Cardiac muscle cell (in vitro differentiated cells and primary cell): ENCODE measurements at regions not wholly inside any gene's neighbourhood (a gene's known extent, or its start where the extent isn't known, plus 50 kb on each side); places are given as distances from the start of the nearest gene placed in this dataset.

Experiments used
- DNase-seq, 2 donors: peaks; one replicate each; pipeline versions ENCODE4 v3.0.0 to v3.0.0-alpha.2; 2010 to 2017; ENCODE audit warnings: low read depth in 1 of 2, low spot score in 1 of 2
- H3K27ac ChIP-seq: fragments of 200-600 bp; sonication (generic); 2 replicates; pipeline ENCODE4 v1.5.1; 2016
- H3K27me3 ChIP-seq: fragments of 200-600 bp; sonication (generic); 2 replicates; pipeline ENCODE4 v1.6.0; 2016; ENCODE audit warnings: control low read depth
- H3K36me3 ChIP-seq: fragments of 200-600 bp; sonication (generic); 2 replicates; pipeline ENCODE4 v1.5.1; 2016; ENCODE audit warnings: control low read depth
- H3K4me1 ChIP-seq: fragments of 200-600 bp; sonication (generic); 2 replicates; pipeline ENCODE4 v1.8.1; 2017; ENCODE audit warnings: low read depth, mild to moderate bottlenecking, mixed run types
- H3K4me3 ChIP-seq: fragments of 200-600 bp; sonication (generic); 2 replicates; pipeline ENCODE4 v1.5.1; 2016; ENCODE audit warnings: mild to moderate bottlenecking
- H3K9me3 ChIP-seq: fragments of 200-600 bp; sonication (generic); 2 replicates; pipeline ENCODE4 v1.5.1; 2017; ENCODE audit warnings: low read depth, mild to moderate bottlenecking, control low read depth
- TF ChIP-seq, protein P1 (sequence below): IDR thresholded peaks from 2 replicates; pipeline ENCODE4 v1.5.1; 2012; ENCODE audit warnings: low read depth, mild to moderate bottlenecking, low read length

DNA sequence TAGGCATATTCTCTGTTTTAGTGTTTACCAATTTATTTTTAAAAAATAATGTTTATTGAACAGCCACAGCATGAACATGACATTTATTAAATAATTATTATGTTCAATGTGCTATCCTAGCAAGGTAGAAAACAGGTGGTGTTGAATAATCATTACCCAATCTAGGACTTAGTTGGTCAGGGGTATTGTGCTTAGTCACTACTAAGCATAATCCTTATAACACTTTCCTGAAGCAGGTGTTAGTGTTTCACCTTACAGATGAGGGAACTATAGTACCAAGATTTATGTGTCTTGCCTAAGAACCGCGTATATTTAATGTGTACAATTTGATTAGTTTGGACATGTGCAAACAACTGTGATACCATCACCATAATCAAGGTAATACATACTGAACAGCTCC, 1387.2 kb upstream of the ACO1 start:
- H3K9me3 ChIP-seq = no peaks in the 10 kb centered on the region
- TF ChIP-seq, protein P1, sequence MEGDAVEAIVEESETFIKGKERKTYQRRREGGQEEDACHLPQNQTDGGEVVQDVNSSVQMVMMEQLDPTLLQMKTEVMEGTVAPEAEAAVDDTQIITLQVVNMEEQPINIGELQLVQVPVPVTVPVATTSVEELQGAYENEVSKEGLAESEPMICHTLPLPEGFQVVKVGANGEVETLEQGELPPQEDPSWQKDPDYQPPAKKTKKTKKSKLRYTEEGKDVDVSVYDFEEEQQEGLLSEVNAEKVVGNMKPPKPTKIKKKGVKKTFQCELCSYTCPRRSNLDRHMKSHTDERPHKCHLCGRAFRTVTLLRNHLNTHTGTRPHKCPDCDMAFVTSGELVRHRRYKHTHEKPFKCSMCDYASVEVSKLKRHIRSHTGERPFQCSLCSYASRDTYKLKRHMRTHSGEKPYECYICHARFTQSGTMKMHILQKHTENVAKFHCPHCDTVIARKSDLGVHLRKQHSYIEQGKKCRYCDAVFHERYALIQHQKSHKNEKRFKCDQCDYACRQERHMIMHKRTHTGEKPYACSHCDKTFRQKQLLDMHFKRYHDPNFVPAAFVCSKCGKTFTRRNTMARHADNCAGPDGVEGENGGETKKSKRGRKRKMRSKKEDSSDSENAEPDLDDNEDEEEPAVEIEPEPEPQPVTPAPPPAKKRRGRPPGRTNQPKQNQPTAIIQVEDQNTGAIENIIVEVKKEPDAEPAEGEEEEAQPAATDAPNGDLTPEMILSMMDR = no peak
- no peak overlapping the region for H3K27ac ChIP-seq
- H3K4me3 ChIP-seq = no peak overlapping the region
- H3K4me1 ChIP-seq = no peaks in the 10 kb centered on the region
- no peak for DNase-seq
- no peaks in the 10 kb centered on the region for H3K27me3 ChIP-seq
- H3K36me3 ChIP-seq = no peaks in the 10 kb centered on the region

DNA sequence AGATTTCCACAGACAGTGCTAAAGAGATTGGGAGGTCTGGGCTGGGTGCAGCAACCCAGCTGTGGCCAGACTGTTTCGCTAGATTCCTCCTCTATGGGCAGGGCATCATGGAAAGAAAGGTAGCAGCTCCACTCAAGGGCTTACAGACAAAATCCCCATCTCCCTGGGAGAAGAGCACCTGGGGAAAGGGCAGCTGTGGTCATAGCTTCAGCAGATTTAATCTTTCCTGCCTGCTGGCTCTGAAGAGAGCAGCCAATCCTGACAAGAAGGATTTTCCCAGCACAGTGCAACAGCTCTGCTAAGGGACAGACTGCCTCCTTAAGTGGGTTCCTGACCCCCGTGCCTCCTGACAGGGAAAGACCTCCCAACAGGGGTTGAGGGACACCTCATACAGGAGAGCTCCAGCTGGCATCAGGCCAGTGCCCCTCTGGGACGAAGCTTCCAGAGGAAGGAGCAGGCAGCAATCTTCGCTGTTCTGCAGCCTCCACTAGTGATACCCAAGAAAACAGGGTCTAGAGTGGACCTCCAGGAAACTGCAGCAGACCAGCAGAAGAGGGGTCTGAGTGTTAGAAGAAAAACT, 1379.3 kb upstream of the ACO1 start:
- Histone ChIP-seq H3K4me3 (no peak overlapping the region), H3K27me3 (no peaks in the 10 kb centered on the region), H3K27ac (no peak overlapping the region), H3K9me3 (no peaks in the 10 kb centered on the region), H3K4me1 (no peaks in the 10 kb centered on the region), H3K36me3 (no peaks in the 10 kb centered on the region)
- TF ChIP-seq, protein P1 = no peak
- no peak for DNase-seq

DNA sequence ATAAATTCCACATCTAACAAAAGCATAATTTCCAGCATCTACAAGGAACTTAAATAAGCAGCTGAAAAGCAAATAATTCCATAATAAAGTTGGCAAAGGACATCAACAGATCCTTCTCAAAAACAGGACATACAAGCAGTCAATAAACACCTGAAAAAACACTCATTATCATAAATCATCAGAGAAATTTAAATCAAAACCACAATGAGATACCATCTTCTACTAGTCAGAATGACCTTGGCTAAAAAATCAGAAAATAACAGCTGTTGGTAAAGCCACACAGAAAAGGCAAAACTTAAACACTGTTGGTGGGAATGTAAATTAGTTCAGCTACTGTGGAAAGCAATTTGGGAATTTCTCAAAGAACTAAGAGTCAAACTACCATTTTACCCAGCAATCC, 1371.1 kb upstream of the ACO1 start:
- Histone ChIP-seq H3K27ac (no peak overlapping the region), H3K27me3 (no peaks in the 10 kb centered on the region), H3K4me1 (no peaks in the 10 kb centered on the region), H3K4me3 (no peak overlapping the region), H3K36me3 (no peaks in the 10 kb centered on the region), H3K9me3 (no peaks in the 10 kb centered on the region)
- no peak for DNase-seq
- TF ChIP-seq, protein P1 = no peak

DNA sequence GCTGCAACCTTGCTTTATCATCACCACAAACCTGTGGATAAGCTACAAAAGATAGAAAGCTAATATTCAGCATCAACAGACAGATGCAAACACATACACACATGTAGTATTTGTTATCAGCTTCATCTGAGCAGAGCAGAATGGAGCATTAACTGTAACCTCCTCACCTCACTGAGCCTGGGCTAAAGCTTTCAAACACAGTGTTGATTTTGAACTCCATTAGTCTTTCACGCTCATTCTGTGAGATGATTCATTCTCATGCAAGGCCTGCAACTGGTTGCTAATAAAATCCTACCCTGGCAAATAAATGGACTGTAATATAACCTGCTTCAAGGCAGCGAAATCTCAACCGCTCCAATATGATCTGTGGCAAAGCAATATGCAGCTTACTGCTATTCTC, 1360.6 kb upstream of the ACO1 start:
- no peaks in the 10 kb centered on the region for H3K9me3 ChIP-seq
- H3K36me3 ChIP-seq = no peaks in the 10 kb centered on the region
- no peak overlapping the region for H3K4me3 ChIP-seq
- no peak overlapping the region for H3K27ac ChIP-seq
- DNase-seq = no peak
- no peaks in the 10 kb centered on the region for H3K27me3 ChIP-seq
- TF ChIP-seq, protein P1 = no peak
- H3K4me1 ChIP-seq = no peaks in the 10 kb centered on the region

DNA sequence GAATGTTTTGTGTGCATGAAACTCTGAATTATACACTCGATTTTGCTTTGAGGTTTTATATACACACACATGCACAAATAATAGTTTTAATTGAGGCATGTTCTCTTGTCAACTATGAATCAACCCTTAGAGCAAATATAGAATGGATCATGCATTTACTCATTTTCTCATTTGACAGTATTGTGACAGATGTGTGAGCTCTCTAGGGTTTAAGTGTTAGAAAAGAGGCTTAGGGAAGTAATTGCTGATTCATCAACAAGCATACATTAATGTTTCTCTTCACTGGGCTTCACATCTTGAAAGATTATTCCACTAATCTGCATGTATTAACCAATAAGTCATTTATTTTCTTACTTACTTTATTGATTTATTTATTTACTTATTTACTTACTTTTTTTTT, 1356.8 kb upstream of the ACO1 start:
- Histone ChIP-seq H3K27ac (no peak overlapping the region), H3K4me3 (no peak overlapping the region), H3K27me3 (no peaks in the 10 kb centered on the region), H3K4me1 (no peaks in the 10 kb centered on the region), H3K9me3 (no peaks in the 10 kb centered on the region), H3K36me3 (no peaks in the 10 kb centered on the region)
- TF ChIP-seq, protein P1 = no peak
- DNase-seq = no peak

DNA sequence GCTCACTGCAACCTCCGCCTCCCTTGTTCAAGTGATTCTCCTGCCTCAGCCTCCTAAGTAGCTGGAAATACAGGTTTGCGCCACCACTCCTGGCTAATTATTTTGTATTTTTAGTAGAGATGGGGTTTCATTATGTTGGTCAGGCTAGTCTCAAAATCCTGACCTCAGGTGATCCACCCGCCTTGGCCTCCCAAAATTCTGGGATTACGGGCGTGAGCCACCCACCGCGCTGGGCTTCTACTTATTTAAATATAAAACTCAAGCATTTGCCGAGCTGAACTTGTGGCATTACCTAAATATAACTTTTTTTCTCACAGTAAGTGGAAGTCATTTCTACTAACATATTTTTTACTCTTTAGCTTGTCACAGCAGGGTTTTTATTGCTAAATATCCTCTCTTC, 1356.3 kb upstream of the ACO1 start:
- no peak for DNase-seq
- Histone ChIP-seq H3K36me3 (no peaks in the 10 kb centered on the region), H3K4me1 (no peaks in the 10 kb centered on the region), H3K27me3 (no peaks in the 10 kb centered on the region), H3K4me3 (no peak overlapping the region), H3K27ac (no peak overlapping the region), H3K9me3 (no peaks in the 10 kb centered on the region)
- TF ChIP-seq, protein P1 = no peak
